HCT116 (cell line): ENCODE measurements at regions not wholly inside any gene's neighbourhood (a gene's known extent, or its start where the extent isn't known, plus 50 kb on each side); places are given as distances from the start of the nearest gene placed in this dataset.

Source experiments
- ATAC-seq: fragments of 200-7000 bp; cut with Tn5 transposase; 2 replicates; pipeline ENCODE4 v1.9.1; 2020; ENCODE audit warnings: mild to moderate bottlenecking, moderate library complexity
- BruUV-seq: library from RNA; stranded (reverse); fragments of 400-500 nt; replicated peaks from 2 replicates; lab custom pipeline; 2021; lab: Mats Ljungman, UMichigan
- CTCF ChIA-PET: fragments of 300-600 bp; sonication (Branson Sonifier 250); formaldehyde crosslinking; loops from one replicate; lab custom pipeline; 2021; ENCODE audit warnings: antibody characterized with exemption; lab: Charles Lee
- POLR2A ChIA-PET: fragments of 300-600, 350-600 bp; sonication (Branson Sonifier 250); formaldehyde crosslinking; loops from one replicate; lab custom pipeline; 2021; ENCODE audit warnings: antibody characterized with exemption; lab: Charles Lee
- RAD21 ChIA-PET, 2 experiments: fragments of 300-600 bp; sonication (Branson Sonifier 250); formaldehyde crosslinking; loops; one replicate each; lab custom pipeline; 2023; ENCODE audit warnings: low total read pairs in 2 of 2; ENCODE audit not compliant: uncharacterized antibody in 2 of 2, unreplicated experiment in 2 of 2, low non-redundant PET in 1 of 2; lab: Charles Lee
- DNase-seq: peaks from one replicate; pipeline ENCODE4 v3.0.0-alpha.2; 2010; ENCODE audit warnings: low read depth, low spot score
- H2AFZ ChIP-seq: fragments of 200-600 bp; shearing (Covaris generic), sonication (generic); 2 replicates; pipeline ENCODE4 v1.6.1; 2017; ENCODE audit warnings: low read depth, mixed run types, mixed read lengths, antibody characterized with exemption, low read length; ENCODE audit not compliant: poor library complexity, severe bottlenecking
- H3K27ac ChIP-seq: 2 replicates; pipeline ENCODE4 v1.5.1; 2012; ENCODE audit warnings: low read depth, low read length
- H3K27me3 ChIP-seq: fragments of 200-600 bp; sonication (generic); 2 replicates; pipeline ENCODE4 v1.6.1; 2016; ENCODE audit warnings: mixed run types, low read length, mixed read lengths; ENCODE audit not compliant: insufficient read depth
- H3K36me3 ChIP-seq, 2 experiments: fragments of 200-500 bp in 1 of 2; fragments of 200-600 bp in 1 of 2; sonication (Bioruptor generic) in 1 of 2; sonication (generic) in 1 of 2; 2 replicates each; pipeline versions ENCODE4 v1.5.1 to v1.6.1; 2014 to 2016; ENCODE audit warnings: low read length in 2 of 2, inconsistent platforms in 1 of 2, mixed read lengths in 1 of 2, mixed run types in 1 of 2; ENCODE audit not compliant: insufficient read depth in 2 of 2, control insufficient read depth in 1 of 2
- H3K4me1 ChIP-seq, 2 experiments: fragments of 200-600 bp in 1 of 2; sonication (generic) in 1 of 2; 2 replicates each; pipeline versions ENCODE4 v1.5.1 to v1.6.1; 2012 to 2017; ENCODE audit warnings: low read length in 2 of 2, inconsistent platforms in 1 of 2, mild to moderate bottlenecking in 1 of 2, mixed read lengths in 1 of 2, mixed run types in 1 of 2, moderate library complexity in 1 of 2; ENCODE audit not compliant: insufficient read depth in 2 of 2, control insufficient read depth in 1 of 2
- H3K4me2 ChIP-seq: fragments of 200-600 bp; sonication (generic); 2 replicates; pipeline ENCODE4 v1.6.1; 2017; ENCODE audit warnings: mixed run types, low read length, mixed read lengths
- H3K4me3 ChIP-seq, 2 experiments: fragments of 200-600 bp in 1 of 2; sonication (generic) in 1 of 2; replicated peaks in 1 of 2; 2 replicates each; pipeline ENCODE4 v1.5.1; 2011 to 2016; ENCODE audit warnings: low read length in 2 of 2, control low read depth in 1 of 2, low read depth in 1 of 2, mild to moderate bottlenecking in 1 of 2, mixed read lengths in 1 of 2, mixed run types in 1 of 2
- H3K79me2 ChIP-seq: fragments of 200-600 bp; sonication (generic); 2 replicates; pipeline ENCODE4 v1.6.1; 2017; ENCODE audit warnings: mild to moderate bottlenecking, mixed run types, low read length, moderate library complexity, mixed read lengths; ENCODE audit not compliant: insufficient read depth
- H3K9ac ChIP-seq: fragments of 200-600 bp; sonication (generic); 2 replicates; pipeline ENCODE4 v1.6.1; 2016; ENCODE audit warnings: low read length, mixed read lengths
- H3K9me2 ChIP-seq: fragments of 200-600 bp; sonication (generic), shearing (Covaris generic); 2 replicates; pipeline ENCODE4 v1.6.1; 2017; ENCODE audit warnings: mixed run types, mild to moderate bottlenecking, moderate library complexity; ENCODE audit not compliant: insufficient read depth
- H3K9me3 ChIP-seq, 2 experiments: fragments of 200-500 bp in 1 of 2; fragments of 200-600 bp in 1 of 2; sonication (Bioruptor generic) in 1 of 2; sonication (generic) in 1 of 2; 2 replicates each; pipeline ENCODE4 v1.6.1; 2014 to 2017; ENCODE audit warnings: low read length in 2 of 2, mixed read lengths in 2 of 2, inconsistent platforms in 1 of 2, low read depth in 1 of 2, mild to moderate bottlenecking in 1 of 2, mixed run types in 1 of 2, moderate library complexity in 1 of 2; ENCODE audit not compliant: control insufficient read depth in 1 of 2, insufficient read depth in 1 of 2
- H4K20me1 ChIP-seq: fragments of 200-600 bp; sonication (generic), shearing (Covaris generic); 2 replicates; pipeline ENCODE4 v1.6.1; 2017; ENCODE audit warnings: mixed run types, mild to moderate bottlenecking, moderate library complexity; ENCODE audit not compliant: insufficient read depth
- CBX3 ChIP-seq: IDR thresholded peaks from 2 replicates; pipeline ENCODE4 v1.6.1; 2012; ENCODE audit warnings: low read depth
- ELF1 ChIP-seq: IDR thresholded peaks from 2 replicates; pipeline ENCODE4 v1.6.1; 2012; ENCODE audit warnings: low read depth, borderline replicate concordance
- EZH2phosphoT487 ChIP-seq: fragments of 200-600 bp; IDR thresholded peaks from 2 replicates; pipeline ENCODE4 v1.6.1; 2018; ENCODE audit warnings: antibody characterized with exemption, borderline replicate concordance
- JUND ChIP-seq: IDR thresholded peaks from 2 replicates; pipeline ENCODE4 v1.6.1; 2012
- RAD21 ChIP-seq: IDR thresholded peaks from 2 replicates; pipeline ENCODE4 v1.6.1; 2012; ENCODE audit warnings: low read depth, mild to moderate bottlenecking
- REST ChIP-seq: IDR thresholded peaks from 2 replicates; pipeline ENCODE4 v1.6.1; 2012; ENCODE audit warnings: low read depth
- SP1 ChIP-seq: IDR thresholded peaks from 2 replicates; pipeline ENCODE4 v1.6.1; 2012; ENCODE audit warnings: low read depth
- TCF7L2 ChIP-seq: IDR thresholded peaks from 2 replicates; pipeline ENCODE4 v1.7.0; 2011; ENCODE audit warnings: borderline replicate concordance, inconsistent platforms; ENCODE audit not compliant: insufficient read depth, insufficient read length; ENCODE audit errors: extremely low read depth
- ZFX ChIP-seq: fragments of 450-650 bp; IDR thresholded peaks from 2 replicates; pipeline ENCODE4 v1.6.1; 2017
- ZNF274 ChIP-seq: fragments of 200-500 bp; sonication (Bioruptor generic); IDR thresholded peaks from 2 replicates; pipeline ENCODE4 v1.6.1; 2014; ENCODE audit warnings: mild to moderate bottlenecking, low read depth, low read length, inconsistent platforms
- intact Hi-C: fragments of 100-400 bp; cut with micrococcal nuclease; formaldehyde crosslinking; loops from 2 replicates; pipeline ENCODE4 v1.10.0; 2022

DNA sequence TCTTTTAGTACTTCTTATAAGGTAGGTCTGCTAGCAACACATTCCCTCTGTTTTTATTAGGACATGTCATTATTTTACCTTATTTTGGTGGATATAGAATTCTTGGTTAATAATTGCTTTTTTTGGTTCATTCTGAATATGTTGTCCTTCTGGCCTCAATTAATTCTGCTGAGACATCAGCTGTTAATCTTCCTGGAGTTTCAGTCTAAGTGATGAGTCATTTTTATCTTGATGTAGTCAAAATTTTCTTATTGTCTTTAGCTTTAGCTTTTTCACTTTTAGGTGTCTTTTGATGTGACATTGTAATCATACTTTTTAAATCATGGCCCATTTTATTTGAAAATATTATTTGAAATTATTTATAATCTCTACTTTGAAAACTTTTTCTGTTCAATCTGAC is 104.9 kb upstream of the PMCH start:
- Histone ChIP-seq H3K4me3 (no peak overlapping the region), H3K9ac (no peak overlapping the region), H3K79me2 (no peaks in the 10 kb centered on the region), H3K4me1 (no peaks in the 10 kb centered on the region), H3K9me2 (no peaks in the 10 kb centered on the region), H3K27me3 (no peaks in the 10 kb centered on the region), H3K36me3 (no peaks in the 10 kb centered on the region), H4K20me1 (no peaks in the 10 kb centered on the region), H3K9me3 (no peaks in the 10 kb centered on the region), H3K27ac (no peak overlapping the region), H2AFZ (no peak overlapping the region), H3K4me2 (no peak overlapping the region)
- CTCF ChIA-PET: interaction anchor here (0.6 kb wide), 1 partner anchor 514 kb away, joined by 3 read pairs; no protein-coding TSS in a partner anchor
- DNase-seq (no peak), ATAC-seq (no peak)
- POLR2A ChIA-PET: no interaction called here
- BruUV-seq: no TSS peak
- intact Hi-C loops: loop anchor here (5.0 kb wide), 1 partner anchor 180 kb away; the partner anchor contains the start of gene IGF1
- RAD21 ChIA-PET: no interaction called here
- TF ChIP-seq RAD21: no peak
- no peak for TF ChIP-seq TCF7L2
- no peak for TF ChIP-seq ZNF274
- TF ChIP-seq SP1: no peak
- no peak for TF ChIP-seq CBX3
- no peak for TF ChIP-seq ZFX
- no peak for TF ChIP-seq ELF1
- no peak for TF ChIP-seq EZH2phosphoT487

DNA sequence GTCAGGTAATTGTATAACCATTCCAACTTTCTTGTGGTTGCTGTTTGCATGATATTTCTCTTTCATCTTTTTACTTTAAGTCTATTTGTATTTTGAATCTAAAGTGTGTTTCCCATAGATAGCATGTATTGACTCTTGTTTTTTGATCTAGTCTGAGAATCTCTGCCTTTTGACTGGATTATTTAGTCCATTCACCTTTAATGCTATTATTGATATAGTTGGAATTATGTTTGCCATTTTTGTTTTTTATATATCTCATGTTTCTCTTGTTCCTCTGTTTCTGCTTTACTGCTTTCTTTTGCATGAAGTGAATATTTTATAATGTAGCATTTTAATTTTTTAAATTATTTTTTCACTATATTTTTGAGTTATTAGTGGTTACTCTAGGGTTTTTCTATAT is 103.9 kb upstream of the PMCH start:
- no peak overlapping the region for H3K9ac ChIP-seq
- ChIA-PET RAD21 (no interaction called here), POLR2A (no interaction called here), CTCF (interaction anchor here (1.0 kb wide), 1 partner anchor 13 kb away, joined by 3 read pairs; no protein-coding TSS in a partner anchor)
- H3K36me3 ChIP-seq: no peaks in the 10 kb centered on the region
- H3K27me3 ChIP-seq: no peaks in the 10 kb centered on the region
- DNase-seq (no peak), ATAC-seq (no peak)
- no peak overlapping the region for H3K27ac ChIP-seq
- H2AFZ ChIP-seq: no peak overlapping the region
- no TSS peak for BruUV-seq
- H3K4me2 ChIP-seq: no peak overlapping the region
- no peaks in the 10 kb centered on the region for H4K20me1 ChIP-seq
- no peaks in the 10 kb centered on the region for H3K9me2 ChIP-seq
- H3K9me3 ChIP-seq: no peaks in the 10 kb centered on the region
- H3K79me2 ChIP-seq: no peaks in the 10 kb centered on the region
- intact Hi-C loops: loop anchor here (5.0 kb wide), 1 partner anchor 181 kb away; the partner anchor contains the start of gene IGF1
- TF ChIP-seq JUND (no peak), REST (no peak), RAD21 (no peak)
- H3K4me3 ChIP-seq: no peak overlapping the region
- H3K4me1 ChIP-seq: no peaks in the 10 kb centered on the region
